ENCODE measurements at regions not wholly inside any gene's neighbourhood (a gene's known extent, or its start where the extent isn't known, plus 50 kb on each side); places are given as distances from the start of the nearest gene placed in this dataset.

GRCh38 chr13:47502166-47502565 is 498.9 kb downstream of the SUCLA2 start:
- Histone ChIP-seq H3K27ac (ENCODE audit: low read depth, low read length) (no peak overlapping the region), H3K79me2 (ENCODE audit: insufficient read depth, low read length) (no peaks in the 10 kb centered on the region), H3K9me2 (replicated peaks; ENCODE audit: insufficient read depth, low read length) (no peaks in the 10 kb centered on the region), H3K9ac (ENCODE audit: low read length) (no peak overlapping the region), H3K9me3 (ENCODE audit: insufficient read depth, low read length) (no peaks in the 10 kb centered on the region), H3K4me2 (ENCODE audit: low read depth, low read length, poor library complexity, severe bottlenecking) (no peak overlapping the region), H4K20me1 (ENCODE audit: low read depth, low read length) (no peaks in the 10 kb centered on the region), H2AFZ (ENCODE audit: low read depth, low read length, severe bottlenecking) (no peak overlapping the region), H3K27me3 (ENCODE audit: low read length) (no peaks in the 10 kb centered on the region), H3K4me3 (ENCODE audit: insufficient read depth, low read length, poor library complexity, severe bottlenecking) (no peak overlapping the region), H3K36me3 (ENCODE audit: low read length) (no peaks in the 10 kb centered on the region), H3F3A (ENCODE audit: insufficient read depth) (no peaks in the 10 kb centered on the region)
- no peak for TF ChIP-seq EZH2phosphoT487 (conservative IDR thresholded peaks at IDR 0.05; ENCODE audit: low read length)
- TF ChIP-seq CTCF (IDR thresholded peaks at IDR 0.05; ENCODE audit: insufficient read depth, low read length, poor library complexity, severe bottlenecking) = no peak

GRCh38 chr13:47499358-47500150 is 501.5 kb downstream of the SUCLA2 start:
- H3K79me2 ChIP-seq (ENCODE audit: insufficient read depth, low read length) = no peaks in the 10 kb centered on the region
- TF ChIP-seq CTCF (IDR thresholded peaks at IDR 0.05; ENCODE audit: insufficient read depth, low read length, poor library complexity, severe bottlenecking) (no peak), EZH2phosphoT487 (conservative IDR thresholded peaks at IDR 0.05; ENCODE audit: low read length) (no peak)
- H3K9ac ChIP-seq (ENCODE audit: low read length) = no peak overlapping the region
- H4K20me1 ChIP-seq (ENCODE audit: low read depth, low read length) = no peaks in the 10 kb centered on the region
- H2AFZ ChIP-seq (ENCODE audit: low read depth, low read length, severe bottlenecking) = no peak overlapping the region
- no peaks in the 10 kb centered on the region for H3K9me3 ChIP-seq (ENCODE audit: insufficient read depth, low read length)
- H3F3A ChIP-seq (ENCODE audit: insufficient read depth) = no peaks in the 10 kb centered on the region
- no peaks in the 10 kb centered on the region for H3K9me2 ChIP-seq (replicated peaks; ENCODE audit: insufficient read depth, low read length)
- no peak overlapping the region for H3K4me2 ChIP-seq (ENCODE audit: low read depth, low read length, poor library complexity, severe bottlenecking)
- no peaks in the 10 kb centered on the region for H3K36me3 ChIP-seq (ENCODE audit: low read length)
- no peaks in the 10 kb centered on the region for H3K27me3 ChIP-seq (ENCODE audit: low read length)
- H3K27ac ChIP-seq (ENCODE audit: low read depth, low read length) = no peak overlapping the region
- H3K4me3 ChIP-seq (ENCODE audit: insufficient read depth, low read length, poor library complexity, severe bottlenecking) = no peak overlapping the region

- no peak overlapping the region for H3K27ac ChIP-seq (ENCODE audit: low read depth, low read length)
- no peaks in the 10 kb centered on the region for H3K79me2 ChIP-seq (ENCODE audit: insufficient read depth, low read length)
- H2AFZ ChIP-seq (ENCODE audit: low read depth, low read length, severe bottlenecking) = no peak overlapping the region
- H3K36me3 ChIP-seq (ENCODE audit: low read length) = no peaks in the 10 kb centered on the region
- H3K27me3 ChIP-seq (ENCODE audit: low read length) = no peaks in the 10 kb centered on the region
- no peaks in the 10 kb centered on the region for H4K20me1 ChIP-seq (ENCODE audit: low read depth, low read length)
- H3K9me2 ChIP-seq (replicated peaks; ENCODE audit: insufficient read depth, low read length) = no peaks in the 10 kb centered on the region
- H3K9ac ChIP-seq (ENCODE audit: low read length) = no peak overlapping the region
- no peaks in the 10 kb centered on the region for H3K9me3 ChIP-seq (ENCODE audit: insufficient read depth, low read length)
- H3K4me2 ChIP-seq (ENCODE audit: low read depth, low read length, poor library complexity, severe bottlenecking) = no peak overlapping the region
- H3F3A ChIP-seq (ENCODE audit: insufficient read depth) = no peaks in the 10 kb centered on the region
- TF ChIP-seq EZH2phosphoT487 (conservative IDR thresholded peaks at IDR 0.05; ENCODE audit: low read length) (no peak), CTCF (IDR thresholded peaks at IDR 0.05; ENCODE audit: insufficient read depth, low read length, poor library complexity, severe bottlenecking) (no peak)
- H3K4me3 ChIP-seq (ENCODE audit: insufficient read depth, low read length, poor library complexity, severe bottlenecking) = no peak overlapping the region
Observed at GRCh38 chr13:47484548-47484947, 516.5 kb downstream of the SUCLA2 start.
